ENCODE measurements at regions not wholly inside any gene's neighbourhood (a gene's known extent, or its start where the extent isn't known, plus 50 kb on each side); places are given as distances from the start of the nearest gene placed in this dataset.

- no peak overlapping the region for H3K4me3 ChIP-seq (ENCODE audit: control insufficient read depth, low read depth, low read length)
- TF ChIP-seq CTCF (IDR thresholded peaks at IDR 0.05; ENCODE audit: control insufficient read depth, insufficient read depth, low read depth, low read length, missing control alignments) = no peak
- no peak for DNase-seq (ENCODE audit: low read depth)
Measured at GRCh38 chr18:78416853-78417252, 562.8 kb upstream of the SALL3 start.

GRCh38 chr18:78418379-78418778, 561.2 kb upstream of the SALL3 start:
- DNase-seq (ENCODE audit: low read depth) = no peak
- H3K4me3 ChIP-seq (ENCODE audit: control insufficient read depth, low read depth, low read length) = no peak overlapping the region
- TF ChIP-seq CTCF (IDR thresholded peaks at IDR 0.05; ENCODE audit: control insufficient read depth, insufficient read depth, low read depth, low read length, missing control alignments) = no peak

DNA sequence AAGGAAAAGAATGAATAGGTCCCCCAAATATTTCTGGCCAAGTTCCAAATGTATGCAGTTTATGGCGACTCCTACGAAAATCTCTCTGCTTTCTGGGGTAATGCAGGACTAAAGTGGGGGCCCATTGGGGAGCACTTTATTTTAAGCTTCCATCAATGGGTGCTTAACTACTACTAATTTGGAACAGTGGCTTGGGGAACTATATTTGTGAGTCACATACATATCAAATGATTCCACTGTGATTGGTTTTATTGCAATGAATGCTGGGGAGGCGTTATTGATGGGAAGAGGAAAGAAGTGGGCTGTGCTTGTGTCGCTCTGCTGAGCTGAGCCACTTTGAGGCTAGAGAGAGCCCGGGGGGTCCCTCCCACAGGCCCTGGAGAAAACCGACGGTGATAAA, 560.4 kb upstream of the SALL3 start:
- H3K4me3 ChIP-seq (ENCODE audit: control insufficient read depth, low read depth, low read length) = no peak overlapping the region
- no peak for DNase-seq (ENCODE audit: low read depth)
- TF ChIP-seq CTCF (IDR thresholded peaks at IDR 0.05; ENCODE audit: control insufficient read depth, insufficient read depth, low read depth, low read length, missing control alignments) = no peak

DNA sequence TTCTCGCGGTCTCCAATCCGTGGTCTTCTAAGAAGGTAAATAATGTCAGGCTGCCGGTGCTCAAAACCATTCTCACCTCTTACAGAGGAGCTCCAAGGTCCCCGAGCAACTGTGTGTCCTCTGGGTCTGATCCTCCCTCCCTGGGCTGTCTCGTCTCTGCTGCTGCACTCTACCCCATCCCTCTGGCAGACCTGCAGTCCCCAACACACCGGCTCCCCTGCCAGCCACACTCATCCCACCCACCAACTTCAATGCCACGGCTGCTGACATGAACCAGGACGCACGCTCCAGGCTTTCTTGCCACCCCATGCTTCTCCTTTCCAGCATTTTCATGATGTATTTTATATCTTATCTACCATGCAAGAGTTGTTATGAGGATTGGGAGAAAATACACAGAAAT, 559.5 kb upstream of the SALL3 start:
- no peak for TF ChIP-seq CTCF (IDR thresholded peaks at IDR 0.05; ENCODE audit: control insufficient read depth, insufficient read depth, low read depth, low read length, missing control alignments)
- no peak for DNase-seq (ENCODE audit: low read depth)
- H3K4me3 ChIP-seq (ENCODE audit: control insufficient read depth, low read depth, low read length) = no peak overlapping the region

DNA sequence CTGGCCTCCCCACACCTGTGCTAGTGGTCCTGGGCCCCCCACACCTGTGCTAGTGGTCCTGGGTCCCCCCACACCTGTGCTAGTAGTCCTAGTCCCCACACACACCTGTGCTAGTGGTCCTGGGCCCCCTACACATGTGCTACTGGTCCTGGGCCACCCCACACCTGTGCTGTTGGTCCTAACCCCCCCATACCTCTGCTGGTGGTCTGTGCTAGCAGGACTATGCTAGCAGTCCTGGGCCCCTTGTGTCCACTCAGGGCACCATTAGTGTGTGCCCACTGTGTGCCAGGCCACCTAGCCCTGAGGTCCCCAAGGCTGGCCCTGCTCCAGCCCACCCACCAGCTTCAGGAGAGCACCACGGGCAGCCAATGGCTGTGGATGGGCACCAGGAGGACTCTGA, 558.2 kb upstream of the SALL3 start:
- DNase-seq (ENCODE audit: low read depth) = no peak
- no peak overlapping the region for H3K4me3 ChIP-seq (ENCODE audit: control insufficient read depth, low read depth, low read length)
- TF ChIP-seq CTCF (IDR thresholded peaks at IDR 0.05; ENCODE audit: control insufficient read depth, insufficient read depth, low read depth, low read length, missing control alignments) = no peak

DNA sequence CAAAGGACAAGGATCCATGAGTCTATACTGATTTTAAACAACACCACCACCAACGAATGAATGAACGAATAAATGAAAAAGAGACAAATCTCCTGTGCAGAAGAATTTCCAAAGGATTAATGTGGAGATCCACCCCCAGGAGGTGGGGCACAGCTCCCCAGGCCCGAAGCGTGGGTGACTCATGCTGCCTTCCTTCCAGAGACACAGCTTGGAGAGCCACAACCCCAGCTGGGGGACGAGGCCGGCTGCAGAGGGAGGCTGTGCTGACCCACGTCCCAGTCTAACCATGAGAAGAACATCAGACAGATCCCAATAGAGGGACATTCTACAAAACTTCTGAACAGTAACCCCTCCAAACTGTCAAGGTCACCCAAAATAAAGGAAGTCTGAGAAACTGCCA, 557.3 kb upstream of the SALL3 start:
- TF ChIP-seq CTCF (IDR thresholded peaks at IDR 0.05; ENCODE audit: control insufficient read depth, insufficient read depth, low read depth, low read length, missing control alignments) = no peak
- no peak overlapping the region for H3K4me3 ChIP-seq (ENCODE audit: control insufficient read depth, low read depth, low read length)
- DNase-seq (ENCODE audit: low read depth) = no peak

GRCh38 chr18:78423811-78424210, 555.8 kb upstream of the SALL3 start:
- TF ChIP-seq CTCF (IDR thresholded peaks at IDR 0.05; ENCODE audit: control insufficient read depth, insufficient read depth, low read depth, low read length, missing control alignments) = no peak
- H3K4me3 ChIP-seq (ENCODE audit: control insufficient read depth, low read depth, low read length) = no peak overlapping the region
- DNase-seq (ENCODE audit: low read depth) = no peak

All from AG09309 (cell line).